Lower lobe of right lung (tissue), 2 donors: ENCODE measurements at regions not wholly inside any gene's neighbourhood (a gene's known extent, or its start where the extent isn't known, plus 50 kb on each side); places are given as distances from the start of the nearest gene placed in this dataset.

Experiments
- ATAC-seq, 2 donors: fragments of 200-7000 bp; cut with Tn5 transposase; one replicate each; pipeline ENCODE4 v1.9.1; 2020 to 2022; ENCODE audit warnings: mild to moderate bottlenecking in 2 of 2, moderate library complexity in 2 of 2
- DNase-seq: peaks from one replicate; pipeline ENCODE4 v3.0.0-alpha.2; 2020
- H3K27ac ChIP-seq: fragments of 200-600 bp; one replicate; pipeline ENCODE4 v1.8.0; 2022
- H3K27me3 ChIP-seq: fragments of 200-600 bp; one replicate; pipeline ENCODE4 v1.8.0; 2022; ENCODE audit warnings: low read depth
- H3K36me3 ChIP-seq: fragments of 200-600 bp; one replicate; pipeline ENCODE4 v1.8.0; 2022; ENCODE audit warnings: mild to moderate bottlenecking
- H3K4me1 ChIP-seq: fragments of 200-600 bp; one replicate; pipeline ENCODE4 v1.8.0; 2022
- H3K4me3 ChIP-seq: fragments of 200-600 bp; one replicate; pipeline ENCODE4 v1.8.0; 2022; ENCODE audit warnings: mild to moderate bottlenecking
- H3K9me3 ChIP-seq: fragments of 200-600 bp; one replicate; pipeline ENCODE4 v1.8.0; 2022
- intact Hi-C: fragments of 100-400 bp; cut with DNase I; formaldehyde crosslinking; loops from one replicate; pipeline ENCODE4 v1.11.0; 2022
- TF ChIP-seq, protein P1 (sequence below): fragments of 200-600 bp; IDR thresholded peaks from one replicate; pipeline ENCODE4 v1.8.0; 2022; ENCODE audit warnings: antibody characterized with exemption, mild to moderate bottlenecking
- donor health status: DM: no; HTN: yes; CAD: no; lungs with severe emphysema.

DNA sequence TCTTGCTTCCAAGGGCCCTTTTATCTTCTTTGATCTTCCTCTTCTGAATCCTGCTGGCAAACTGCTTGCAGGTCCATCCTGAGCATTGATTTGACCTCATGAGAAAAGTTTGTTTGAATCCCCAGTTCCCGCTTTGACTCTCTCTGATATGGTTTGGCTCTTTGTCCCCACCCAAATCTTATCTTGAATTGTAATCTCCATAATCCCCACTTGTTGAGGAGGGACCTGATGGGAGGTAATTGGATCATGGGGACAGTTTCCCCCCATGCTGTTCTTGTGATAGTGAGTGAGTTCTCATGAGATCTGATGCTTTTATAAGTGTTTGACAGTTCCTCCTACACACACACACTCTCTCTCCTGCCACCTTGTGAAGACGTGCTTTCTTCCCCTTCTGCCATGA lies 126.6 kb upstream of the ARHGAP20 start:
- H3K4me1 ChIP-seq = no peaks in the 10 kb centered on the region
- H3K27me3 ChIP-seq = no peaks in the 10 kb centered on the region
- no peak overlapping the region for H3K27ac ChIP-seq
- H3K36me3 ChIP-seq = no peaks in the 10 kb centered on the region
- TF ChIP-seq, protein P1, sequence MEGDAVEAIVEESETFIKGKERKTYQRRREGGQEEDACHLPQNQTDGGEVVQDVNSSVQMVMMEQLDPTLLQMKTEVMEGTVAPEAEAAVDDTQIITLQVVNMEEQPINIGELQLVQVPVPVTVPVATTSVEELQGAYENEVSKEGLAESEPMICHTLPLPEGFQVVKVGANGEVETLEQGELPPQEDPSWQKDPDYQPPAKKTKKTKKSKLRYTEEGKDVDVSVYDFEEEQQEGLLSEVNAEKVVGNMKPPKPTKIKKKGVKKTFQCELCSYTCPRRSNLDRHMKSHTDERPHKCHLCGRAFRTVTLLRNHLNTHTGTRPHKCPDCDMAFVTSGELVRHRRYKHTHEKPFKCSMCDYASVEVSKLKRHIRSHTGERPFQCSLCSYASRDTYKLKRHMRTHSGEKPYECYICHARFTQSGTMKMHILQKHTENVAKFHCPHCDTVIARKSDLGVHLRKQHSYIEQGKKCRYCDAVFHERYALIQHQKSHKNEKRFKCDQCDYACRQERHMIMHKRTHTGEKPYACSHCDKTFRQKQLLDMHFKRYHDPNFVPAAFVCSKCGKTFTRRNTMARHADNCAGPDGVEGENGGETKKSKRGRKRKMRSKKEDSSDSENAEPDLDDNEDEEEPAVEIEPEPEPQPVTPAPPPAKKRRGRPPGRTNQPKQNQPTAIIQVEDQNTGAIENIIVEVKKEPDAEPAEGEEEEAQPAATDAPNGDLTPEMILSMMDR = no peak
- intact Hi-C loops = no loop called here
- no peak for ATAC-seq
- no peak overlapping the region for H3K4me3 ChIP-seq
- no peak for DNase-seq
- no peaks in the 10 kb centered on the region for H3K9me3 ChIP-seq

DNA sequence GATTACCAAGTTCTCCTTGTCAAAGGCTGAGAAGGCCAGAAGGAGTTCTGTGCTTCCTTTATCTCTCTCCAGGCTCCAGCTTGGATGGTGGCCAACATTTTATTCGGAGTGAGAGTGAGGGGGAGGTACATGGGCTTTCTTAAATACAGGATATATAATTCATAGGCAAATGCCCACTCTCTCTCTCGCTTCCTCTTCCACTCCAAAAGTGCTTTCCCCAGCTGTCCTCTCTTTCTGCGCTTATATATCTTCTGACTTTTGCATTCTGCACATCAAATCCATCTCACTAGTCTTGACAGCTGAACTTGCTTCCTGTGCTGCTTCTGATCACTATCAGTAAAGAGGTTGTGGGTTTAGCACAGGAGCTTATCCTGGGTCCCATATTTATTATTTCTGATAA lies 125.4 kb upstream of the ARHGAP20 start:
- no peaks in the 10 kb centered on the region for H3K9me3 ChIP-seq

DNA sequence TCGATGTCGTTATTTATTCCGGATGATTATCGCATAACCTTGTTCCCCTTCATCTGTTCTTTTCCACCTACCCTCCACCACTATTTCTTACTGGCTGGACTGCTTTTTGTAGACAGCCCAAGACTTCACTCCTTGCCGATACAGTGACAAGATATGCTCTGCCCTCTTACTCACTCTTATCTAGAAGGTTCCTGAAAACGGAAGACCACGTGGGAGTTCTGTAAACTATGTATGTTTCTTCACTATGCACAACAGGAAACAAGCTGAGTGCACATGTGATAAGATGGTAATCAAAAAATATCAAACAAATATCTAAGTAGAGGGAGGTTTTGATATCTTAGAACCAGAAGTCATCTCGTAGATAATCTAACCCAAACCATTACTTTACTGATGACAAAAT lies 122.9 kb upstream of the ARHGAP20 start:
- intact Hi-C loops = no loop called here
- ATAC-seq = no peak

More for the DNA sequence above, 125.4 kb upstream of the ARHGAP20 start:
- Histone ChIP-seq H3K36me3 (no peaks in the 10 kb centered on the region), H3K4me3 (no peak overlapping the region), H3K27ac (no peak overlapping the region), H3K4me1 (no peaks in the 10 kb centered on the region), H3K27me3 (no peaks in the 10 kb centered on the region)
- DNase-seq (no peak), ATAC-seq (no peak)
- intact Hi-C loops = no loop called here
- TF ChIP-seq, protein P1 = no peak

DNA sequence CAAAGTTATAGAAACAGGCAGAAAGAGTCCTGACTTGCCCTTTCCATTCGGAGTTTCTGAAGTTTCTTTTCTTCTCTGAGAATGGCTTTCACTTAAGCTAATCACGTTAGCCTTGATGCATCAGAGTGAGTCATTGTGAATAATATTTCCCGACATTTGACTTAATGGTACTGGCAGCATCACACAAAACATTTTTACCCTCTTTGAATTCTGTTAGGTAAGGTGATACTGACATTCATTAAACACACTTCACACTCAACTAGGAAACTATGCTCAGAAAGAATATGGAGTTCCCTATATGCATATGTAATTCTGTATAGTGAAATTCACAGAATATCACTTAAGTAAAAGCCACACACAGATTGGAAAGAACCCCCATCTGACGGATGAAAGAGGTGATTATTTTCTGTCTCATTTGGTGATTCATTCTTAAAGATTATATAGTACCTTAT lies 120.8 kb upstream of the ARHGAP20 start:
- no peaks in the 10 kb centered on the region for H3K27me3 ChIP-seq
- no peak for ATAC-seq

More for the DNA sequence above, 122.9 kb upstream of the ARHGAP20 start:
- H3K27ac ChIP-seq = no peak overlapping the region
- H3K4me3 ChIP-seq = no peak overlapping the region
- DNase-seq = no peak
- no peaks in the 10 kb centered on the region for H3K27me3 ChIP-seq
- no peaks in the 10 kb centered on the region for H3K4me1 ChIP-seq
- H3K9me3 ChIP-seq = no peaks in the 10 kb centered on the region
- H3K36me3 ChIP-seq = no peaks in the 10 kb centered on the region
- TF ChIP-seq, protein P1 = no peak

DNA sequence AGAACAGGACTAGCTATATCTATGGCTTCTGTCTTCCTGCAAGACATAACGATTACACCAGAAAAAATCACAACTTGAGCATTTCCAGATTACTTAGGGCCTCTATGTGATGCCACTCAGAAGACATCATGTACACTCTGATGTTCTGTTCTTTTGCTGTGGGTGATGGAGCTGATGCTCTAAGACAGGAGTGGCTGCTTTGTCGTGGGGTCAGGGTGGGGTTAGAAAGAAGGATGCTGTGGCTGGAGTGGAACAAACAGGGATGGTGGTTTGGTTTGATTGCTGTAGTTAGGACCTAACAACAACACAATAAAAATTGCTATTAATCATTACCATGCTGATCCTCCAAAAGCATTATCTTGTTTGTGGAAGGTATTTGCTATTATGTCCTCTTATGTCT lies 120.3 kb upstream of the ARHGAP20 start:
- H3K27me3 ChIP-seq = no peaks in the 10 kb centered on the region
- H3K27ac ChIP-seq = no peak overlapping the region
- DNase-seq (no peak), ATAC-seq (no peak)
- no peaks in the 10 kb centered on the region for H3K9me3 ChIP-seq
- intact Hi-C loops = no loop called here
- no peak overlapping the region for H3K4me3 ChIP-seq
- H3K4me1 ChIP-seq = no peaks in the 10 kb centered on the region
- TF ChIP-seq, protein P1 = no peak
- H3K36me3 ChIP-seq = no peaks in the 10 kb centered on the region

More for the DNA sequence above, 120.8 kb upstream of the ARHGAP20 start:
- Histone ChIP-seq H3K36me3 (no peaks in the 10 kb centered on the region), H3K4me1 (no peaks in the 10 kb centered on the region), H3K4me3 (no peak overlapping the region), H3K27ac (no peak overlapping the region), H3K9me3 (no peaks in the 10 kb centered on the region)
- TF ChIP-seq, protein P1 = no peak
- intact Hi-C loops = no loop called here
- DNase-seq = no peak

DNA sequence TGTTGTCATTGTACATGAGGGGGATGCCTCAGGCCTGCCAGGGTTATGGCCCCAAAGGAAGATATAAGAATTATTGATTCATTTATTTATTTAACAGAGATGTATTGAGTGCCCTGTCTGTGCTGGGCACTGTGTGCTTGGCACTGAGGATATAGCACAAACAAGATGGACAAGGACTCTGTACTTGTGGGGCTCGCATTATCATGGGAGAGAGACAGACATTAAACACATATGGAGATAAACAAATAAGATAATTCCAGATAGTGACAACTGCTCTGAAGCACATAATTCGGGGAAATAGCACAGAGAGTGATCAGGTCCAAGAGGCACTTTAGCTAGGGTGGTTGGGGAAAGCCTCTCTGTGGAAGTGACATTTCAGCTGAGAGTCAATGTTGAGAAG lies 119.8 kb upstream of the ARHGAP20 start:
- no peak overlapping the region for H3K27ac ChIP-seq
- no peak for DNase-seq
- TF ChIP-seq, protein P1 = no peak
- H3K36me3 ChIP-seq = no peaks in the 10 kb centered on the region
- H3K4me1 ChIP-seq = no peaks in the 10 kb centered on the region
- H3K9me3 ChIP-seq = no peaks in the 10 kb centered on the region
- intact Hi-C loops = no loop called here
- H3K4me3 ChIP-seq = no peak overlapping the region
- H3K27me3 ChIP-seq = no peaks in the 10 kb centered on the region
- no peak for ATAC-seq
